SK-N-SH treated with all-trans-retinoic acid at 6 μM for 48 hours (cell line): ENCODE measurements at regions not wholly inside any gene's neighbourhood (a gene's known extent, or its start where the extent isn't known, plus 50 kb on each side); places are given as distances from the start of the nearest gene placed in this dataset.

Source experiments
- ATAC-seq: fragments of 200-7000 bp; cut with Tn5 transposase; 3 replicates; pipeline ENCODE4 v1.9.1; 2020; ENCODE audit warnings: mild to moderate bottlenecking, moderate library complexity
- ARNTL ChIP-seq: fragments of 450-650 bp; formaldehyde crosslinking; IDR thresholded peaks from 2 replicates; pipeline ENCODE4 v1.5.0; 2020; ENCODE audit warnings: low read depth, mild to moderate bottlenecking, moderate library complexity, borderline replicate concordance
- BACH2 ChIP-seq: fragments of 250-450 bp; sonication (Bioruptor Pico); IDR thresholded peaks from 2 replicates; pipeline ENCODE4 v1.9.0; 2021; ENCODE audit warnings: mild to moderate bottlenecking, borderline replicate concordance
- CSDC2 ChIP-seq: fragments of 250-450 bp; sonication (Bioruptor Pico); IDR thresholded peaks from 2 replicates; pipeline ENCODE4 v1.5.0; 2020; ENCODE audit warnings: mild to moderate bottlenecking, moderate library complexity
- ESRRG ChIP-seq: fragments of 250-450 bp; sonication (Bioruptor Pico); IDR thresholded peaks from 2 replicates; pipeline ENCODE4 v1.6.1; 2021; ENCODE audit warnings: mild to moderate bottlenecking
- GLIS3 ChIP-seq: fragments of 250-450 bp; sonication (Bioruptor Pico); IDR thresholded peaks from 2 replicates; pipeline ENCODE4 v1.5.0; 2020; ENCODE audit warnings: mild to moderate bottlenecking, moderate library complexity
- ISL1 ChIP-seq: fragments of 250-450 bp; sonication (Bioruptor Pico); IDR thresholded peaks from 2 replicates; pipeline ENCODE4 v2.1.2; 2022; ENCODE audit warnings: mild to moderate bottlenecking, moderate library complexity
- OSR1 ChIP-seq: fragments of 250-450 bp; sonication (Bioruptor Pico); IDR thresholded peaks from 2 replicates; pipeline ENCODE4 v1.8.0; 2022; ENCODE audit warnings: moderate library complexity, mild to moderate bottlenecking, inconsistent platforms
- PPARA ChIP-seq: fragments of 250-450 bp; sonication (Bioruptor Pico); IDR thresholded peaks from 2 replicates; pipeline ENCODE4 v1.5.0; 2020; ENCODE audit warnings: mild to moderate bottlenecking, borderline replicate concordance
- RARB ChIP-seq: fragments of 250-450 bp; sonication (Bioruptor Pico); IDR thresholded peaks from 2 replicates; pipeline ENCODE4 v1.8.0; 2021; ENCODE audit warnings: mild to moderate bottlenecking, moderate library complexity
- SNAI2 ChIP-seq: fragments of 250-450 bp; sonication (Bioruptor Pico); IDR thresholded peaks from 2 replicates; pipeline ENCODE4 v1.5.0; 2020; ENCODE audit warnings: mild to moderate bottlenecking, moderate library complexity
- TCF4 ChIP-seq: fragments of 250-450 bp; sonication (Bioruptor Pico); IDR thresholded peaks from 2 replicates; pipeline ENCODE4 v1.8.0; 2021; ENCODE audit warnings: mild to moderate bottlenecking, moderate library complexity, borderline replicate concordance
- TOX ChIP-seq: fragments of 250-450 bp; sonication (Bioruptor Pico); IDR thresholded peaks from 2 replicates; pipeline ENCODE4 v1.8.0; 2021; ENCODE audit warnings: mild to moderate bottlenecking, moderate library complexity, borderline replicate concordance
- ZC3H10 ChIP-seq: fragments of 250-450 bp; sonication (Bioruptor Pico); IDR thresholded peaks from 2 replicates; pipeline ENCODE4 v1.5.1; 2021; ENCODE audit warnings: mild to moderate bottlenecking, moderate library complexity
- ZFP3 ChIP-seq: fragments of 250-450 bp; sonication (Bioruptor Pico); IDR thresholded peaks from 2 replicates; pipeline ENCODE4 v1.5.0; 2020; ENCODE audit warnings: mild to moderate bottlenecking, moderate library complexity
- ZFP30 ChIP-seq: fragments of 450-650 bp; formaldehyde crosslinking; IDR thresholded peaks from 2 replicates; pipeline ENCODE4 v1.5.0; 2022; ENCODE audit warnings: mild to moderate bottlenecking, moderate library complexity
- ZNF565 ChIP-seq: fragments of 450-650 bp; formaldehyde crosslinking; conservative IDR thresholded peaks from 2 replicates; pipeline ENCODE4 v1.5.0; 2020; ENCODE audit warnings: low read depth, mild to moderate bottlenecking, moderate library complexity
- ZNF70 ChIP-seq: fragments of 450-650 bp; formaldehyde crosslinking; IDR thresholded peaks from 2 replicates; pipeline ENCODE4 v1.5.0; 2020; ENCODE audit warnings: mild to moderate bottlenecking, moderate library complexity
- ZNF8 ChIP-seq: fragments of 450-650 bp; formaldehyde crosslinking; IDR thresholded peaks from 2 replicates; pipeline ENCODE4 v1.5.0; 2020; ENCODE audit warnings: mild to moderate bottlenecking, moderate library complexity
- TF ChIP-seq, protein P1 (sequence below): fragments of 250-450 bp; sonication (Bioruptor Pico); IDR thresholded peaks from 2 replicates; pipeline ENCODE4 v1.8.0; 2021; ENCODE audit warnings: low read depth, mild to moderate bottlenecking, moderate library complexity, borderline replicate concordance
- TF ChIP-seq, protein P2 (sequence below): fragments of 250-450 bp; sonication (Bioruptor Pico); IDR thresholded peaks from 2 replicates; pipeline ENCODE4 v1.5.1; 2020; ENCODE audit warnings: low read depth, mild to moderate bottlenecking, moderate library complexity
- TF ChIP-seq, protein P3 (sequence below): fragments of 250-450 bp; sonication (Bioruptor Pico); IDR thresholded peaks from 2 replicates; pipeline ENCODE4 v1.8.0; 2020; ENCODE audit warnings: mild to moderate bottlenecking, moderate library complexity, borderline replicate concordance
- TF ChIP-seq, protein P4 (sequence below): fragments of 250-450 bp; sonication (Bioruptor Pico); IDR thresholded peaks from 2 replicates; pipeline ENCODE4 v1.5.1; 2021; ENCODE audit warnings: mild to moderate bottlenecking, moderate library complexity

DNA sequence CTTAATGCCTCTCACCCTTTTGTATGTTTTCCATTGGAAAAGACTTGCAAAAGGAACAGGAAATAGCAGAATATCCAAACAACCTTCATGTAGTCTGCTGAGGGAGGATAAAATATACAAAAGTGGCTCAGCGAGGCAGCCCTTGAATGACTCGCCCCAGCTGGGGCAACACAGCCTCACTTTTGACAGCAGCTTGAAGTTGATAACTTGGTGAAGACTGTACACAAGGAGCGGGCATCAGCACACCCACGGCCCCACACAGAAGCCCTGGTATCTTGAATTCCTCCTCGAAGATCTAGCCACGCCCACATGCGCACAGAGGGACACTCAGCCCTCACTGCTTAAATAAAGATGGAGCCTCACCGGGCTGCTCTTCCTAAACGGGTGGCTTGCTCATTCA is 161.0 kb downstream of the IRS1 start:
- TF ChIP-seq ZNF8 (CRISPR knock-in tag): no peak
- TF ChIP-seq OSR1 (CRISPR knock-in tag): no peak
- no peak for TF ChIP-seq CSDC2 (CRISPR knock-in tag)
- TF ChIP-seq BACH2 (CRISPR knock-in tag): no peak
- no peak for TF ChIP-seq GLIS3 (CRISPR knock-in tag)
- no peak for TF ChIP-seq RARB (CRISPR knock-in tag)
- no peak for TF ChIP-seq ZFP30
- no peak for TF ChIP-seq ZFP3 (CRISPR knock-in tag)
- TF ChIP-seq ARNTL (CRISPR knock-in tag): no peak
- TF ChIP-seq, protein P1, sequence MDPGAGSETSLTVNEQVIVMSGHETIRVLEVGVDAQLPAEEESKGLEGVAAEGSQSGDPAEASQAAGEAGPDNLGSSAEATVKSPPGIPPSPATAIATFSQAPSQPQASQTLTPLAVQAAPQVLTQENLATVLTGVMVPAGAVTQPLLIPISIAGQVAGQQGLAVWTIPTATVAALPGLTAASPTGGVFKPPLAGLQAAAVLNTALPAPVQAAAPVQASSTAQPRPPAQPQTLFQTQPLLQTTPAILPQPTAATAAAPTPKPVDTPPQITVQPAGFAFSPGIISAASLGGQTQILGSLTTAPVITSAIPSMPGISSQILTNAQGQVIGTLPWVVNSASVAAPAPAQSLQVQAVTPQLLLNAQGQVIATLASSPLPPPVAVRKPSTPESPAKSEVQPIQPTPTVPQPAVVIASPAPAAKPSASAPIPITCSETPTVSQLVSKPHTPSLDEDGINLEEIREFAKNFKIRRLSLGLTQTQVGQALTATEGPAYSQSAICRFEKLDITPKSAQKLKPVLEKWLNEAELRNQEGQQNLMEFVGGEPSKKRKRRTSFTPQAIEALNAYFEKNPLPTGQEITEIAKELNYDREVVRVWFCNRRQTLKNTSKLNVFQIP: no peak
- no peak for TF ChIP-seq TOX
- no peak for TF ChIP-seq ZNF70 (CRISPR knock-in tag)
- TF ChIP-seq, protein P2, sequence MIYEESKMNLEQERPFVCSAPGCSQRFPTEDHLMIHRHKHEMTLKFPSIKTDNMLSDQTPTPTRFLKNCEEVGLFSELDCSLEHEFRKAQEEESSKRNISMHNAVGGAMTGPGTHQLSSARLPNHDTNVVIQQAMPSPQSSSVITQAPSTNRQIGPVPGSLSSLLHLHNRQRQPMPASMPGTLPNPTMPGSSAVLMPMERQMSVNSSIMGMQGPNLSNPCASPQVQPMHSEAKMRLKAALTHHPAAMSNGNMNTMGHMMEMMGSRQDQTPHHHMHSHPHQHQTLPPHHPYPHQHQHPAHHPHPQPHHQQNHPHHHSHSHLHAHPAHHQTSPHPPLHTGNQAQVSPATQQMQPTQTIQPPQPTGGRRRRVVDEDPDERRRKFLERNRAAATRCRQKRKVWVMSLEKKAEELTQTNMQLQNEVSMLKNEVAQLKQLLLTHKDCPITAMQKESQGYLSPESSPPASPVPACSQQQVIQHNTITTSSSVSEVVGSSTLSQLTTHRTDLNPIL (CRISPR knock-in tag): no peak
- TF ChIP-seq, protein P3, sequence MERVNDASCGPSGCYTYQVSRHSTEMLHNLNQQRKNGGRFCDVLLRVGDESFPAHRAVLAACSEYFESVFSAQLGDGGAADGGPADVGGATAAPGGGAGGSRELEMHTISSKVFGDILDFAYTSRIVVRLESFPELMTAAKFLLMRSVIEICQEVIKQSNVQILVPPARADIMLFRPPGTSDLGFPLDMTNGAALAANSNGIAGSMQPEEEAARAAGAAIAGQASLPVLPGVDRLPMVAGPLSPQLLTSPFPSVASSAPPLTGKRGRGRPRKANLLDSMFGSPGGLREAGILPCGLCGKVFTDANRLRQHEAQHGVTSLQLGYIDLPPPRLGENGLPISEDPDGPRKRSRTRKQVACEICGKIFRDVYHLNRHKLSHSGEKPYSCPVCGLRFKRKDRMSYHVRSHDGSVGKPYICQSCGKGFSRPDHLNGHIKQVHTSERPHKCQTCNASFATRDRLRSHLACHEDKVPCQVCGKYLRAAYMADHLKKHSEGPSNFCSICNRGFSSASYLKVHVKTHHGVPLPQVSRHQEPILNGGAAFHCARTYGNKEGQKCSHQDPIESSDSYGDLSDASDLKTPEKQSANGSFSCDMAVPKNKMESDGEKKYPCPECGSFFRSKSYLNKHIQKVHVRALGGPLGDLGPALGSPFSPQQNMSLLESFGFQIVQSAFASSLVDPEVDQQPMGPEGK: no peak
- no peak for TF ChIP-seq TCF4
- TF ChIP-seq ISL1 (CRISPR knock-in tag): no peak
- no peak for TF ChIP-seq ZNF565 (CRISPR knock-in tag)
- TF ChIP-seq ZC3H10 (CRISPR knock-in tag): no peak
- TF ChIP-seq, all 23 proteins: peak for 0
- no peak for ATAC-seq

DNA sequence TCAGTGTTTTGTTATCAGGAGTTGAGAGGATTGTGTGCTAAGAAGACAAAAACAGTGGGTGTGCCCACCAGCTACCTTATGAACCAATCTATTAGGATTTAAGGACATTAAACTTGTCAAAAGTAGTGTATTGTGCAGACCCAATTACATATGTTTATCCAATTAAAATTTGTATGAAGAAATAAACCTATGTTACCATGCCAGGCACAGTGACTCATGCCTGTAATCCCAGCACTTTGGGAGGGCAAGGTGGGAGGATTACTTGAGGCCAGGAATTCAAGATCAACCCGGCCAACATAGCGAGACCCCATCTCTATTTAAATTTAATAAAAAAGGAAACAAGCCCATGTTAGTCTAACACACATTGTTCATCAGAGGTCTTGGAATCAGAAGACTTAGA is 162.2 kb downstream of the IRS1 start:
- TF ChIP-seq, protein P3: no peak
- TF ChIP-seq ZFP3 (CRISPR knock-in tag) (no peak), ISL1 (CRISPR knock-in tag) (no peak), GLIS3 (CRISPR knock-in tag) (no peak), SNAI2 (CRISPR knock-in tag) (no peak), ZNF70 (CRISPR knock-in tag) (no peak), TCF4 (no peak), PPARA (CRISPR knock-in tag) (no peak)
- TF ChIP-seq, protein P2 (CRISPR knock-in tag): no peak
- TF ChIP-seq, protein P4, sequence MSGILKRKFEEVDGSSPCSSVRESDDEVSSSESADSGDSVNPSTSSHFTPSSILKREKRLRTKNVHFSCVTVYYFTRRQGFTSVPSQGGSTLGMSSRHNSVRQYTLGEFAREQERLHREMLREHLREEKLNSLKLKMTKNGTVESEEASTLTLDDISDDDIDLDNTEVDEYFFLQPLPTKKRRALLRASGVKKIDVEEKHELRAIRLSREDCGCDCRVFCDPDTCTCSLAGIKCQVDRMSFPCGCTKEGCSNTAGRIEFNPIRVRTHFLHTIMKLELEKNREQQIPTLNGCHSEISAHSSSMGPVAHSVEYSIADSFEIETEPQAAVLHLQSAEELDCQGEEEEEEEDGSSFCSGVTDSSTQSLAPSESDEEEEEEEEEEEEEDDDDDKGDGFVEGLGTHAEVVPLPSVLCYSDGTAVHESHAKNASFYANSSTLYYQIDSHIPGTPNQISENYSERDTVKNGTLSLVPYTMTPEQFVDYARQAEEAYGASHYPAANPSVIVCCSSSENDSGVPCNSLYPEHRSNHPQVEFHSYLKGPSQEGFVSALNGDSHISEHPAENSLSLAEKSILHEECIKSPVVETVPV (CRISPR knock-in tag): no peak
- no peak for ATAC-seq

DNA sequence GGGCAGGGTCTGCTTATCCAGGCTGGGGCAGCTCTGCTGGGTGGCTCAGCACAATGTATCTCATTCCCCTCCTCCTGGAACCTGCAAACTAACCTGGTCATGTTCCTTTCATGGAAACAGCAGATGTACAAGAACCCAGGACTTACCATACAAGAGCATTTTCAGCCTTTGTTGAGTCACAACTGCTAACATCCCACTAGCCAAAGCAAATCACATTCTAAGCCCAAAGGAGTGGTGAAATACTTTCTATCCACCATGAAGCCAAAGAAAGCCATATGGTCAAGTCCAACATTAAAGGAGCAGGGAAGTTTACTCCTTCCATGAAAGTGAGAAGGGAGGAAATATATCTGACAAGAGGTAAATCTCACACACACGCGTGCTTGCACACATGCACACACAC is 163.0 kb downstream of the IRS1 start:
- ATAC-seq: no peak
- TF ChIP-seq BACH2 (CRISPR knock-in tag) (no peak), ZFP3 (CRISPR knock-in tag) (no peak), ESRRG (CRISPR knock-in tag) (no peak), RARB (CRISPR knock-in tag) (no peak)
- TF ChIP-seq, all 23 proteins: peak for 0
